ENCODE measurements at regions not wholly inside any gene's neighbourhood (a gene's known extent, or its start where the extent isn't known, plus 50 kb on each side); places are given as distances from the start of the nearest gene placed in this dataset.

- H3K27ac ChIP-seq (ENCODE audit: low read depth in 1 of 2, low read length in 2 of 2) = no peak overlapping the region
- intact Hi-C loops (cut with DNase I, micrococcal nuclease) = no loop called here
- POLR2A ChIA-PET = no interaction called here
- Mint-ChIP-seq H3K36me3 (ENCODE audit: low read depth) (no peaks in the 10 kb centered on the region), H3K9me3 (peaks cover 19% of the 10 kb centered on the region), H3K27ac (no peak overlapping the region), H3K27me3 (no peaks in the 10 kb centered on the region), H3K4me1 (ENCODE audit: low read depth) (no peaks in the 10 kb centered on the region), H3K4me3 (no peak overlapping the region)
- CTCF ChIA-PET = no interaction called here
- no peak overlapping the region for H3K4me3 ChIP-seq (ENCODE audit: low read length)
- ATAC-seq (ENCODE audit: poor library complexity) (no peak), DNase-seq (no peak)
- H3K36me3 ChIP-seq (ENCODE audit: insufficient read depth, low read length) = no peaks in the 10 kb centered on the region
- H3K4me1 ChIP-seq (ENCODE audit: insufficient read depth, low read length) = no peaks in the 10 kb centered on the region
- peaks cover 10% of the 10 kb centered on the region in 2 experiments for H3K9me3 ChIP-seq (ENCODE audit: control insufficient read depth in 1 of 2, insufficient read depth in 1 of 2, low read length in 2 of 2)
- no peaks in the 10 kb centered on the region for H3K27me3 ChIP-seq (ENCODE audit: control insufficient read depth in 1 of 2, insufficient read depth in 2 of 2, low read length in 2 of 2)
- TF ChIP-seq, protein P1, sequence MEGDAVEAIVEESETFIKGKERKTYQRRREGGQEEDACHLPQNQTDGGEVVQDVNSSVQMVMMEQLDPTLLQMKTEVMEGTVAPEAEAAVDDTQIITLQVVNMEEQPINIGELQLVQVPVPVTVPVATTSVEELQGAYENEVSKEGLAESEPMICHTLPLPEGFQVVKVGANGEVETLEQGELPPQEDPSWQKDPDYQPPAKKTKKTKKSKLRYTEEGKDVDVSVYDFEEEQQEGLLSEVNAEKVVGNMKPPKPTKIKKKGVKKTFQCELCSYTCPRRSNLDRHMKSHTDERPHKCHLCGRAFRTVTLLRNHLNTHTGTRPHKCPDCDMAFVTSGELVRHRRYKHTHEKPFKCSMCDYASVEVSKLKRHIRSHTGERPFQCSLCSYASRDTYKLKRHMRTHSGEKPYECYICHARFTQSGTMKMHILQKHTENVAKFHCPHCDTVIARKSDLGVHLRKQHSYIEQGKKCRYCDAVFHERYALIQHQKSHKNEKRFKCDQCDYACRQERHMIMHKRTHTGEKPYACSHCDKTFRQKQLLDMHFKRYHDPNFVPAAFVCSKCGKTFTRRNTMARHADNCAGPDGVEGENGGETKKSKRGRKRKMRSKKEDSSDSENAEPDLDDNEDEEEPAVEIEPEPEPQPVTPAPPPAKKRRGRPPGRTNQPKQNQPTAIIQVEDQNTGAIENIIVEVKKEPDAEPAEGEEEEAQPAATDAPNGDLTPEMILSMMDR (IDR thresholded peaks at IDR 0.05) = no peak
Observed at GRCh38 chr16:52123061-52123839, 423.7 kb downstream of the TOX3 start.

DNA sequence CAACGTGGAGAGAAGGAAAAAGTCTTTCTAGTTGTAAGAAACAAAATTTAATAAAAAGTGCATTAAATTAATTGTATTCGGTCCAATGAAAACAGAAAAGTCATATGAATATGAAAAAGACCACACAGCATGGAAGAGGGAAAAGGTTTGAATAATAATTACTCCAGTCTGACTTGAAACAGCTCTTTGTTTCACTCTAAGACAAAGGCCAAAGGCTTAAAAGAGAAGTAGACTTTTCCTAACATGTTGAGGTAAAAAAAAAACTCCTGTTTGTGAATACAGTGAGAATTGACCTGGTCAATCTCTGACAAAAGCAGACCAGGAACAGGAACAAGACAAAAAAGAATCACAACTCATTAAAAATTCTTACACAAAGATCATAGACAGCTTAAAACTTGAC, 429.8 kb downstream of the TOX3 start:
- Mint-ChIP-seq H3K27me3 (no peaks in the 10 kb centered on the region), H3K27ac (no peak overlapping the region), H3K36me3 (ENCODE audit: low read depth) (no peaks in the 10 kb centered on the region), H3K4me1 (ENCODE audit: low read depth) (no peaks in the 10 kb centered on the region), H3K4me3 (no peak overlapping the region), H3K9me3 (peaks cover 16% of the 10 kb centered on the region)
- Histone ChIP-seq H3K9me3 (ENCODE audit: control insufficient read depth in 1 of 2, insufficient read depth in 1 of 2, low read length in 2 of 2) (peaks cover 10 to 11% of the 10 kb centered on the region in 2 experiments), H3K36me3 (ENCODE audit: insufficient read depth, low read length) (no peaks in the 10 kb centered on the region), H3K27me3 (ENCODE audit: control insufficient read depth in 1 of 2, insufficient read depth in 2 of 2, low read length in 2 of 2) (no peaks in the 10 kb centered on the region), H3K27ac (ENCODE audit: low read depth in 1 of 2, low read length in 2 of 2) (no peak overlapping the region), H3K4me3 (ENCODE audit: low read length) (no peak overlapping the region), H3K4me1 (ENCODE audit: insufficient read depth, low read length) (no peaks in the 10 kb centered on the region)
- intact Hi-C loops (cut with DNase I, micrococcal nuclease) = no loop called here
- ChIA-PET POLR2A (no interaction called here), CTCF (no interaction called here)
- DNase-seq (no peak), ATAC-seq (ENCODE audit: poor library complexity) (no peak)
- TF ChIP-seq, protein P1 (IDR thresholded peaks at IDR 0.05) = no peak

GRCh38 chr16:52114379-52114778, 432.6 kb downstream of the TOX3 start:
- Mint-ChIP-seq H3K4me3 (no peak overlapping the region), H3K9me3 (peaks cover 10% of the 10 kb centered on the region), H3K36me3 (ENCODE audit: low read depth) (no peaks in the 10 kb centered on the region), H3K4me1 (ENCODE audit: low read depth) (no peaks in the 10 kb centered on the region), H3K27ac (no peak overlapping the region), H3K27me3 (no peaks in the 10 kb centered on the region)
- no peak overlapping the region for H3K4me3 ChIP-seq (ENCODE audit: low read length)
- peaks cover 10 to 11% of the 10 kb centered on the region in 2 experiments for H3K9me3 ChIP-seq (ENCODE audit: control insufficient read depth in 1 of 2, insufficient read depth in 1 of 2, low read length in 2 of 2)
- DNase-seq = no peak
- H3K4me1 ChIP-seq (ENCODE audit: insufficient read depth, low read length) = no peaks in the 10 kb centered on the region
- H3K27me3 ChIP-seq (ENCODE audit: control insufficient read depth in 1 of 2, insufficient read depth in 2 of 2, low read length in 2 of 2) = no peaks in the 10 kb centered on the region
- POLR2A ChIA-PET = no interaction called here
- no peaks in the 10 kb centered on the region for H3K36me3 ChIP-seq (ENCODE audit: insufficient read depth, low read length)
- H3K27ac ChIP-seq (ENCODE audit: low read depth in 1 of 2, low read length in 2 of 2) = no peak overlapping the region
- no peak for ATAC-seq (ENCODE audit: poor library complexity)
- CTCF ChIA-PET = no interaction called here
- intact Hi-C loops (cut with DNase I, micrococcal nuclease) = no loop called here
- TF ChIP-seq, protein P1 (IDR thresholded peaks at IDR 0.05) = no peak
